ENCODE measurements at regions not wholly inside any gene's neighbourhood (a gene's known extent, or its start where the extent isn't known, plus 50 kb on each side); places are given as distances from the start of the nearest gene placed in this dataset.
A peak's percentile ranks its signal among the peaks of the same experiment; 100 is the strongest.

DNA sequence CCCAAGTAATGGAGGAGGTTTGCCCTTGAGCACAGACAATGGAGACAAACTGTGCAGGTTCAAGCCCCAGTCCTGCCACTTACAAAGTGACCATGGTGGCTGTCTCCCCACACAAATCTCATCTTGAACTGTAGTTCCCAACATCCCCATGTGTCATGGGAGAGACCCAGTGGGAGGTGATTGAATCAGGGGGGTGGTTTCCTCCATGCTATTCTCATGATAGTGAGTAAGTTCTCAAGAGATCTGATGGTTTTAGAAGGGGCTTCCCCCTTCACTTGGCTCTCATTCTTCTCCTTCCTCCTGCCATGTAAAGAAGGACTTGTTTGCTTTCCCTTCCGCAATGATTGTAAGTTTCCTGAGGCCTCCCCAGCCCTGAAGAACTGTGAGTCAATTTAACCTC, 225.4 kb downstream of the TXNL1 start:
- DNase-seq (ENCODE audit: low read depth), result no peak
- TF ChIP-seq, protein P1, sequence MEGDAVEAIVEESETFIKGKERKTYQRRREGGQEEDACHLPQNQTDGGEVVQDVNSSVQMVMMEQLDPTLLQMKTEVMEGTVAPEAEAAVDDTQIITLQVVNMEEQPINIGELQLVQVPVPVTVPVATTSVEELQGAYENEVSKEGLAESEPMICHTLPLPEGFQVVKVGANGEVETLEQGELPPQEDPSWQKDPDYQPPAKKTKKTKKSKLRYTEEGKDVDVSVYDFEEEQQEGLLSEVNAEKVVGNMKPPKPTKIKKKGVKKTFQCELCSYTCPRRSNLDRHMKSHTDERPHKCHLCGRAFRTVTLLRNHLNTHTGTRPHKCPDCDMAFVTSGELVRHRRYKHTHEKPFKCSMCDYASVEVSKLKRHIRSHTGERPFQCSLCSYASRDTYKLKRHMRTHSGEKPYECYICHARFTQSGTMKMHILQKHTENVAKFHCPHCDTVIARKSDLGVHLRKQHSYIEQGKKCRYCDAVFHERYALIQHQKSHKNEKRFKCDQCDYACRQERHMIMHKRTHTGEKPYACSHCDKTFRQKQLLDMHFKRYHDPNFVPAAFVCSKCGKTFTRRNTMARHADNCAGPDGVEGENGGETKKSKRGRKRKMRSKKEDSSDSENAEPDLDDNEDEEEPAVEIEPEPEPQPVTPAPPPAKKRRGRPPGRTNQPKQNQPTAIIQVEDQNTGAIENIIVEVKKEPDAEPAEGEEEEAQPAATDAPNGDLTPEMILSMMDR (IDR thresholded peaks at IDR 0.05; ENCODE audit: insufficient read depth, low read depth, low read length, missing control alignments), result no peak
- H3K4me3 ChIP-seq (ENCODE audit: low read length), result no peak overlapping the region

DNA sequence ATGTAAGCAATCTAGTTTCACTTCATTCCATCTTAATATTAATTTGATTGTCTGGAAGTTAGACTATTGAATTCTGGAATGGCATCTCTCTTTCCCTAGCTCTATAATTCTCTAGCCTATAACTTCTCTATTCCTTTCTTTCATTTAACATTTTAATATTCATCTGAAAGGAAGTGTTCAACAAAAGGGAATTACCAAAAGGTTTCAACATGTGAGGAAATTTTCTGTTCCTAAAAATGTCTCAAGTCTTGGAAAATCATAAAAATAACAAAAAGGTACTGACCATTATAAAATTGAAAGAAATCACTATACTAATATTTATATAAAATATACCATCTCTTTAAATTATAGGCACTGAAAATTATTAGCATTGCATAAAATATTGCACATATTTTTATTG, 228.7 kb downstream of the TXNL1 start:
- no peak for DNase-seq (ENCODE audit: low read depth)
- H3K4me3 ChIP-seq (ENCODE audit: low read length), result no peak overlapping the region
- TF ChIP-seq, protein P1 (IDR thresholded peaks at IDR 0.05; ENCODE audit: insufficient read depth, low read depth, low read length, missing control alignments), result no peak

DNA sequence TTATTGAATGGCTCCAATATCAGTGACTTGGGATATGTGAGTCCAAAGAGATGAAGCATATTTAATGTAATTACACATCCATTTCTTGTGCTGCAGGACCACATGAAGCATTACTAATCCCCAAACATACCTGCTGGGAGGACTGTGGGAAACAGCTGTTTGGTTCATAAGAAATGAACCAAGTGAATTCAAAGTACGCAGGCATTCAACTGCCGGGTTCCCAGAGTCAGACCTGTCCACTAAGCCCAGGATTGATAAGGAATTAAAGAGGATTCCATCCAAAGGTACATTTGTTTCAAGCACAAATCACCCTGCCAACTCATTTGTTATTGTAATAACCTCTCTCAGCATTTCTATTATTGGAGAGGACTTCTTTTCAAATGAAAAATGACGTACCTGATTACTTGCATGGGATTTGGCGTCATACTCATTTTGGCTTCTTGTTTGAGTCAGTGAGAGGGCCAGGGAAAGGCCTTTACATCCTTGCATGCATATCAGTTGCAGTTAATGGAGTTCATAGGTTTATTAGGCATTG, 230.7 kb downstream of the TXNL1 start:
- H3K4me3 ChIP-seq (ENCODE audit: low read length), result no peak overlapping the region
- TF ChIP-seq, protein P1 (IDR thresholded peaks at IDR 0.05; ENCODE audit: insufficient read depth, low read depth, low read length, missing control alignments), result no peak
- DNase-seq (ENCODE audit: low read depth), result no peak

DNA sequence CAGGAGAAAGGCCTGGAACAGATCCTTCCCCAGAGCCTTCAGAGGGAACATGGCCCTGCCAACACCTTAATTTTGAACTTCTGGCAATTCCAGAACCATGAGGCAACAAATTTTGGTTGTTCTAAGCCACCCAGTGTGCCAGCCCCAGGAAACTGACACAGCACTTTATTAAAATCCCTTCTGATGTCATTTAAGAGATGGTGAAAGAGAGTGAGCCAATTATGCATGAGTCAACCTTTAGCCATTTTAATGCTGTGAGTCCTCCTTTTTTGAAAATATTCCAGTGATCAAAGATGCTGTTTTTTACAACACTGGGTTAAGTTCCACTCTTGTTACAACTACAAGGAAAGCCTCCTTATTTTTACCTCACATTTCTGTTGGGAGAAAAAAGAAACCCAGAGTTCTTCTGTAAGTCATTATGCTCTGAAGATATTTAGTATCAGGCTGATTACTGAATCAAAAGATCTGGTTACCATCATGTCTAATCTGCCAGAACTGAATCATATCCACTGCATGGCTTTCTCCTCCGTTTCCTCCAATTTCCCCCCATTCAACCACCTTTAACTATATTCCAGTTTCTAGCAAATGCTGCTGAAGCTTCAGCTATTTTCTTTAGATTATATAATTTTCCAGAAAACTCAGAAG, 235.4 kb downstream of the TXNL1 start:
- DNase-seq (ENCODE audit: low read depth), result peak; percentile 85
- TF ChIP-seq, protein P1 (IDR thresholded peaks at IDR 0.05; ENCODE audit: insufficient read depth, low read depth, low read length, missing control alignments), result no peak

DNA sequence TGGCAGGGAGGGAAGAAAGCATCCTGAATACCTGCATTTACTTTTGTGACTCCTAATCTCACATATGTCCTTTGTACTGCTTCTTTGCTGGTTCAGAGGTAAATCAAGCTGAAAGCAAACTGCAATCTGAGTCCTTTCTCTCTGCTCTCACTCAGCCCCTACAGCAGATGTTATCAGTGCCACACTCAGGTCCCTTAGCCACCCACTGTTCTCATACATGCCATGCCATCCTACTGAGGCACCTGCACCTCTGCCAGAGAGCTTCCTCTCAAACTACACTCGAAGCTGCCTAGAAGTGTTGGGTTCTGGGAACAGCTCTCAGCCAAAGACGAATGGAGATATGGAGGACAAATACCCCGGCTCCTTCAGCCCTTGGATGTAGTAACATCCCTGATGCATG, 244.5 kb downstream of the TXNL1 start:
- no peak for DNase-seq (ENCODE audit: low read depth)
- H3K4me3 ChIP-seq (ENCODE audit: low read length), result no peak overlapping the region
- TF ChIP-seq, protein P1 (IDR thresholded peaks at IDR 0.05; ENCODE audit: insufficient read depth, low read depth, low read length, missing control alignments), result no peak

More for the DNA sequence above, 235.4 kb downstream of the TXNL1 start:
- no peak overlapping the region for H3K4me3 ChIP-seq (ENCODE audit: low read length)

DNA sequence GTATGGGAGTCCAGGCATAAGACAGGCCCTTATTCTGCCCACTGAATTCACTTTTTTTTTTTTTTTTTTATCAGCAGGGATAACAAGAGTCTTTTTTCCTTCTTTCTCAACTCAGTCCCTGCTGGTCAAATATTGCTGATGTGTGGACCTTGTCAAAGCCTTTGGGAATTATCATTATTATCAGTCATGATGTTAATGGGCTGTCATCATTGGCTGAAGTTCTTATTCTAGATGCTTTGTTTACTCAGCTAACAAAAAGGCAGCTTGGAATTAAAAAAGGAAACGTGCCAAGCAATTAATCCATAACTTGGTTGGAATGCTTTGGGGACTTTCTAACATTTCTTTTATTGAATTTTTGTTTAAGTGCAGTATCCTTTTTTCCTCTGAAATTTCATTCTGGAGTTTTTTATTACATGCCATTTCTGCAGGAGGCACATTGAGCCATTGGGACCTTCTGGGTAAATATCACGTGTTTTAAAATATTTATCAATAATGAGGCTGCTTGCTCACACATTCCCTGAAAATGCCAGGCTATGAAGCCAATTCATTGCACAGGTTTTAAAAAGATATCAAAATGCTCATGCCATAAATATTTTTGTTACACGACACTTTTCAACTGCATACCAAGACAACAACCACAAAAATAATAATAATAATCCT, 246.3 kb downstream of the TXNL1 start:
- H3K4me3 ChIP-seq (ENCODE audit: low read length), result no peak overlapping the region
- TF ChIP-seq, protein P1 (IDR thresholded peaks at IDR 0.05; ENCODE audit: insufficient read depth, low read depth, low read length, missing control alignments), result no peak
- no peak for DNase-seq (ENCODE audit: low read depth)
